ENCODE measurements at regions not wholly inside any gene's neighbourhood (a gene's known extent, or its start where the extent isn't known, plus 50 kb on each side); places are given as distances from the start of the nearest gene placed in this dataset.
A peak's percentile ranks its signal among the peaks of the same experiment; 100 is the strongest.

DNA sequence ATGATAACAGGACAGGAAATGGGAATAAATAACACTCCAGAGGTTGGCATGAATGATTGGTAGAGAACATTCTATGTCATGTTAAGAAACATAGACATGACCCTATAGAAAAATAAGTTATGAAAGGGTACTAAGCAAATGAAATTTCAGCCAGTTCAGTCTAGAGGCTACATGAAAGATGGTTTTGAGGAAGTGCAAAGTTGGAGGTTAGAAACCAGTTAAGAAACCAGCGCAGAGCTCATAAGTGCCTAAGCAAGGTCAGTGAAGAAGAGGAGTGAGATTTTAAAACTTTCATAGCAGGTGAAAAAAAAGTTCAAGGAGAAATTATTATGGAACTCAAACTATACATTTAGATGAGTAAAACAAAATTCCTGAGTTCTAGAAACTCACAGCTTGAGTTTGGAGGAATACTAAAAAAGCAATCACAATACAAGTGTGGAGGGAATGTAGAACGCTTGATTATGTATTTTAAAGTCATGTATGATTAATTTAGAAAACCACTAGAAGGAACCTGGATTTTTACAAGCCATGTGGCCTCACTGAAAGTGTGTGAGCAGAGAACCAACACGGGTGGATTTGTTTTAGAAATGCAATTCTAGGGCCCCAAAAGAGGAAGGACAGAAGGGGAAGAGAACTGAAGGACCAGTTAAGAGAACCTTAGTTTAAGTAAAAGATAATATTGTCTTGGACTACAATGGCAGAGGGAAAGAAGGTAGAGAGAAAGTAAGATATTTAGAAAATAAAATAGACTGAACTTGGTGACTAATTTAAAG, 162.4 kb downstream of the PCDH20 start:
- ATAC-seq (no peak), FAIRE-seq (no peak), DNase-seq (no peak)
- no peak overlapping the region for H3K27ac ChIP-seq
- H3K4me1 ChIP-seq = no peaks in the 10 kb centered on the region
- intact Hi-C loops (cut with DNase I) = no loop called here
- no peaks in the 10 kb centered on the region for H3K9me3 ChIP-seq
- H3K27me3 ChIP-seq = no peaks in the 10 kb centered on the region
- H3K36me3 ChIP-seq = no peaks in the 10 kb centered on the region
- TF ChIP-seq, protein P1, sequence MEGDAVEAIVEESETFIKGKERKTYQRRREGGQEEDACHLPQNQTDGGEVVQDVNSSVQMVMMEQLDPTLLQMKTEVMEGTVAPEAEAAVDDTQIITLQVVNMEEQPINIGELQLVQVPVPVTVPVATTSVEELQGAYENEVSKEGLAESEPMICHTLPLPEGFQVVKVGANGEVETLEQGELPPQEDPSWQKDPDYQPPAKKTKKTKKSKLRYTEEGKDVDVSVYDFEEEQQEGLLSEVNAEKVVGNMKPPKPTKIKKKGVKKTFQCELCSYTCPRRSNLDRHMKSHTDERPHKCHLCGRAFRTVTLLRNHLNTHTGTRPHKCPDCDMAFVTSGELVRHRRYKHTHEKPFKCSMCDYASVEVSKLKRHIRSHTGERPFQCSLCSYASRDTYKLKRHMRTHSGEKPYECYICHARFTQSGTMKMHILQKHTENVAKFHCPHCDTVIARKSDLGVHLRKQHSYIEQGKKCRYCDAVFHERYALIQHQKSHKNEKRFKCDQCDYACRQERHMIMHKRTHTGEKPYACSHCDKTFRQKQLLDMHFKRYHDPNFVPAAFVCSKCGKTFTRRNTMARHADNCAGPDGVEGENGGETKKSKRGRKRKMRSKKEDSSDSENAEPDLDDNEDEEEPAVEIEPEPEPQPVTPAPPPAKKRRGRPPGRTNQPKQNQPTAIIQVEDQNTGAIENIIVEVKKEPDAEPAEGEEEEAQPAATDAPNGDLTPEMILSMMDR (IDR thresholded peaks at IDR 0.05) = no peak
- no peak overlapping the region for H3K4me3 ChIP-seq
- WGBS, 2 donors = 59 to 63% methylated on average over 3 of the region's 3 CpGs

DNA sequence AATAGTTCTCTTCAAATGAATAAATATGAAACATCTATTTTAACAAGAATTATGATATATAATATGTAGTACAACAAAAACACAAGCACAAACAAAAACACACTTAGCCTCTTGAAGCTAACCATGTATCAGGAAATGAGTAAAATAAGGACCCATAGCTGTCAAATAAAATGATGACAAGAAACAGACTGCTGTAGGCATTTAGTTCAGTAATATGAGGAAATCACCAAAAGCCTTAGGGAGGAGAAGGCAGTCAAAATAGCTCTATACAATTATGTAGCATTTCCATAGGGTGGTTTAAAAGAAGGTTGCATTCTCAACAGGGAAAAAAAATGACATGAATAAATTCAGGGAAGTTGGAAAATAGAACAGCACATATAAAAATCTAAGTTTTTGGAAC, 163.4 kb downstream of the PCDH20 start:
- H3K36me3 ChIP-seq = no peaks in the 10 kb centered on the region
- no peaks in the 10 kb centered on the region for H3K9me3 ChIP-seq
- H3K27ac ChIP-seq = no peak overlapping the region
- ATAC-seq (no peak), FAIRE-seq (no peak), DNase-seq (no peak)
- TF ChIP-seq, protein P1 (IDR thresholded peaks at IDR 0.05) = no peak
- H3K4me1 ChIP-seq = no peaks in the 10 kb centered on the region
- intact Hi-C loops (cut with DNase I) = no loop called here
- H3K4me3 ChIP-seq = no peak overlapping the region
- H3K27me3 ChIP-seq = no peaks in the 10 kb centered on the region

DNA sequence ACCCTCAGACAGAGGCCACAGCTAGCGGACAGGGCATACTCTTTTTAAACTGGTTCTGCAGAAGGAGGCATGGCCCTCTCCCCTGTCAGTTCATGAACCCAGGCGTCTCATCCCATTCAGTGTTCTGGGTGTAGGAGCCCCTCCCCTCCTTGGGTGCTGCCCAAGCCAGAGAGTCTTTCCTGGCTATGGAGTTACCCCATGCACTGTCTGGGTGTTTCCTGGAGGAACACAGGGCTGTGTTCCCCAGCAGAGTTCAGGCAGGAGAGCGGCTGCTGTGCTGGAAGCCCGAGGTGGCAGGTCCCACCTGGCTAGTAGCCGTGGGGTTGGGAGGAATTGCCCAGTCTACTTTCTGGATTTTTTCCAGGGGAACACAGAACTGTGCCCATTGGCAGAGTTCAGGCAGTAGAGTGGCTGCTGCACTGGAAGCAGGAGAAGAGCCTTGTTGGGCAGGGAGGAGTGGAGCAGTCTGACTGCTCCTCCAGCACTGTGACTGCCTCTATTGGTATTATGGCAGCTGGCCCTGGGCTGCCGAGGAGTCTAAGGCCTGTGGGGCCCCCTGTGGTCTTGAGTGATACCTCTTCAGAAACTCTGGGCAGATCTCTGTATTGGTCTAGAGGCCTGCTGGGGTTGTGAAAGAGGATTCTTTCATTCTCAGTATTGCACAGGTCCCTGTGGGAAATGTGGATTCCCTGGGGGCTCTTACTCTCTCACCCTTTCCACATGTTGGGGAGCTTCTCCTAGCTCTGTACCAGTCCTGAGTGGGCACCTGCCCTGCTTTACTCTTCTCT, 168.3 kb downstream of the PCDH20 start:
- Histone ChIP-seq H3K4me3 (no peak overlapping the region), H3K27ac (no peak overlapping the region), H3K9me3 (no peaks in the 10 kb centered on the region), H3K36me3 (no peaks in the 10 kb centered on the region), H3K4me1 (no peaks in the 10 kb centered on the region), H3K27me3 (no peaks in the 10 kb centered on the region)
- DNase-seq (peak in 1 of 6 donors; percentile 26), FAIRE-seq (no peak), ATAC-seq (no peak)
- intact Hi-C loops (cut with DNase I) = no loop called here
- 70 to 80% methylated on average over 6 of the region's 6 CpGs for WGBS, 2 donors
- TF ChIP-seq, protein P1 (IDR thresholded peaks at IDR 0.05) = no peak

DNA sequence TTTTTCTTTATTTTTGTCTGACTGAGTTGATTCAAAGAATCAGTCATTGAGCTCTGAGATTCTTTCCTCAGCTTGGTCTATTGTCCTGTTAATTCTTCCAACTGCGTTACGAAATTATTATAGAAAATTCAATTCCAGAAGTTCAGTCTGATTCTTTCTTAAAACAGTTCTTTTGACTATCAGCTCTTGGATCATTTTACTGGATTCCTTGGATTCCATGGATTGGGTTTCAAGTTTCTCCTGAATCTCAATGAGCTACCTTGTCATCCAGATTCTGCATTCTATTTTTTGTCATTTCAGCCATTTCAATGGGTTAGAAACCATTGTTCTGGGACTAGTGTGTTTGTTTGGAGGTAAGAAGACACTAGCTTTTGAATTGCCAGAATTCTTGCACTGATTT, 169.3 kb downstream of the PCDH20 start:
- Histone ChIP-seq H3K4me3 (no peak overlapping the region), H3K9me3 (no peaks in the 10 kb centered on the region), H3K36me3 (no peaks in the 10 kb centered on the region), H3K27ac (no peak overlapping the region), H3K27me3 (no peaks in the 10 kb centered on the region), H3K4me1 (no peaks in the 10 kb centered on the region)
- no peak for DNase-seq
- FAIRE-seq = no peak
- TF ChIP-seq, protein P1 (IDR thresholded peaks at IDR 0.05) = no peak
- WGBS, 2 donors = 67 to 70% methylated on average over 2 of the region's 2 CpGs
- intact Hi-C loops (cut with DNase I) = no loop called here
- no peak for ATAC-seq

DNA sequence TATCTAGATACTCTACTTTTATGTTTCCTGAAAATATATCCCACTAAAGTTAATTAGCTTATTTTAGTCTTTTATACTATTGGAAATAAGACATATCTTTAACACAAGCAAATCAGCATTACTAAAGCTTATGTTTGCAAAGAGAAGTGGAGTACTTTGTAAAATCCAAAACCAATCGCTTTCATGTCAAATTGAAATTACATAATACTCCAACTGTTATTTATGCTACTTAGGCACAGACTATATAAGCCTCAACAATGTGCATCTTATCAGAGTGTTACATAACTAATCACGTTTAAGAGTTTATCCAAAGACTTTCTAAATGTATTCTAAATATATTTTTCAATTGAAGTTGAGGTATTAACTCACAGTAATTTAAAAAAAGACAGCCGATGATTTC, 200.0 kb downstream of the PCDH20 start:
- no peak overlapping the region for H3K27ac ChIP-seq
- no peaks in the 10 kb centered on the region for H3K36me3 ChIP-seq
- DNase-seq (no peak), ATAC-seq (no peak), FAIRE-seq (no peak)
- no peaks in the 10 kb centered on the region for H3K27me3 ChIP-seq
- TF ChIP-seq, protein P1 (IDR thresholded peaks at IDR 0.05) = no peak
- WGBS, 2 donors = 42 to 49% methylated on average over 3 of the region's 3 CpGs
- H3K9me3 ChIP-seq = no peaks in the 10 kb centered on the region
- H3K4me3 ChIP-seq = no peak overlapping the region
- H3K4me1 ChIP-seq = no peaks in the 10 kb centered on the region
- intact Hi-C loops (cut with DNase I) = no loop called here
